HFFc6 (cell line): ENCODE measurements at regions not wholly inside any gene's neighbourhood (a gene's known extent, or its start where the extent isn't known, plus 50 kb on each side); places are given as distances from the start of the nearest gene placed in this dataset.

Experiments
- DNase-seq: peaks from one replicate; pipeline ENCODE4 v3.0.0-alpha.2; 2018
- H3K27ac Mint-ChIP-seq: 2 replicates; pipeline ENCODE4 v1.8.0; 2020; ENCODE audit warnings: mild to moderate bottlenecking, mixed read lengths
- H3K27me3 Mint-ChIP-seq: 2 replicates; pipeline ENCODE4 v1.8.0; 2021; ENCODE audit warnings: mild to moderate bottlenecking, moderate library complexity, mixed read lengths; ENCODE audit not compliant: insufficient read depth
- H3K36me3 Mint-ChIP-seq: 2 replicates; pipeline ENCODE4 v1.8.0; 2021; ENCODE audit warnings: low read depth, mixed read lengths
- H3K4me1 Mint-ChIP-seq: 2 replicates; pipeline ENCODE4 v1.8.0; 2020; ENCODE audit warnings: low read depth, mixed read lengths
- H3K4me3 Mint-ChIP-seq: 2 replicates; pipeline ENCODE4 v1.8.0; 2020; ENCODE audit warnings: mild to moderate bottlenecking, moderate library complexity, mixed read lengths
- H3K9me3 Mint-ChIP-seq: 2 replicates; pipeline ENCODE4 v1.8.0; 2020; ENCODE audit warnings: mild to moderate bottlenecking, mixed read lengths
- CTCF ChIP-seq: fragments of 200-600 bp; sonication (generic); IDR thresholded peaks from 2 replicates; pipeline ENCODE4 v1.5.0; 2021; ENCODE audit warnings: antibody characterized with exemption, mild to moderate bottlenecking

- Mint-ChIP-seq H3K4me3 (no peak overlapping the region), H3K27ac (no peak overlapping the region), H3K36me3 (peaks cover 5% of the 10 kb centered on the region; the same call in 1 of the 2 replicates), H3K27me3 (peaks cover 3% of the 10 kb centered on the region), H3K9me3 (peaks cover 16% of the 10 kb centered on the region), H3K4me1 (peaks cover 25% of the 10 kb centered on the region; the same call in 1 of the 2 replicates)
- no peak for TF ChIP-seq CTCF
- DNase-seq = no peak
Observed at GRCh38 chr10:124158592-124158991, 65.2 kb upstream of the CHST15 start.

GRCh38 chr10:124157271-124157681, 63.9 kb upstream of the CHST15 start:
- Mint-ChIP-seq H3K27ac (no peak overlapping the region; the same call in 1 of the 2 replicates), H3K4me3 (no peak overlapping the region)
- DNase-seq = peak; percentile 36

DNA sequence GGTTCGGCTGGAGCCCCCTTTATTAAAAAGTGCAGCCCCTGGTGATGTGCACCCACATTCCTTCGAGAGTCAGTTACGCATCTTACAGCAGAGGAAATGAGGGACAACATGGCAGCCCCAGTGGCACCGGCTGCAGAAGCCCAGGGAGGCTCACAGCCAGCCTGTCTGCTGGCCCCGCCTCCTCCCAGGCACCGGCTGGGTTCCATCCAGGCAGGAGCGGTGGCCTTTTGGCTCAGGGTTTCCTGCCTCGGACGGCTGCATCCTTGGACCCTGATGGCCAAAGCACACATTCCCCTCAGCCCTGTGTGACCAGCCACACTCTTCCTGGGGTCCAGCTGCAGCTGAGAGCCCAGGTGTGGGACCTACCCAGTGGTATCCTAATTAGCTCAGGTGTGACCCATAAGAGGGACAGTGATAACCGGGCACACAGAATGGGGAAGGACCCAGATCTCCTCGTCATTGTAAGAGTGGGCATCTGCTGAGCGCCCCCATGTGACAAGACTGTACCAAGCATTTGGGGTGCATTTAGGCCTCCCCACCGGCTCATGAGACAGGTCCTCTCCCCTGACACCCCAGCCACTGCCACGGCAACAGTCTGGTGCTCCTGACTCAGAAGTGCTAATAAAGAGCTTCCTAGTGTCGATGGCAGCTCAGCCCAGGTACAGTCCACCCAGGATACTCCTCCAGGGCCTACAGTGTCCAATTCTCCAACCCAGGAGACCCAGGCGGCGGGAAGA, 63.3 kb upstream of the CHST15 start:
- Mint-ChIP-seq H3K27me3 (peaks cover 3% of the 10 kb centered on the region), H3K36me3 (peaks cover 5% of the 10 kb centered on the region; the same call in 1 of the 2 replicates), H3K4me3 (no peak overlapping the region), H3K4me1 (peaks cover 25% of the 10 kb centered on the region; the same call in 1 of the 2 replicates), H3K9me3 (peaks cover 16% of the 10 kb centered on the region), H3K27ac (no peak overlapping the region; the same call in 1 of the 2 replicates)
- DNase-seq = no peak
- TF ChIP-seq CTCF = peak; percentile 27; the same call in 1 of the 2 replicates

More at GRCh38 chr10:124157271-124157681, 63.9 kb upstream of the CHST15 start:
- peaks cover 3% of the 10 kb centered on the region for H3K27me3 Mint-ChIP-seq
- peaks cover 16% of the 10 kb centered on the region for H3K9me3 Mint-ChIP-seq
- H3K4me1 Mint-ChIP-seq = peaks cover 25% of the 10 kb centered on the region; the same call in 1 of the 2 replicates
- peaks cover 5% of the 10 kb centered on the region; the same call in 1 of the 2 replicates for H3K36me3 Mint-ChIP-seq
- TF ChIP-seq CTCF = peak; percentile 4; the same call in 1 of the 2 replicates

DNA sequence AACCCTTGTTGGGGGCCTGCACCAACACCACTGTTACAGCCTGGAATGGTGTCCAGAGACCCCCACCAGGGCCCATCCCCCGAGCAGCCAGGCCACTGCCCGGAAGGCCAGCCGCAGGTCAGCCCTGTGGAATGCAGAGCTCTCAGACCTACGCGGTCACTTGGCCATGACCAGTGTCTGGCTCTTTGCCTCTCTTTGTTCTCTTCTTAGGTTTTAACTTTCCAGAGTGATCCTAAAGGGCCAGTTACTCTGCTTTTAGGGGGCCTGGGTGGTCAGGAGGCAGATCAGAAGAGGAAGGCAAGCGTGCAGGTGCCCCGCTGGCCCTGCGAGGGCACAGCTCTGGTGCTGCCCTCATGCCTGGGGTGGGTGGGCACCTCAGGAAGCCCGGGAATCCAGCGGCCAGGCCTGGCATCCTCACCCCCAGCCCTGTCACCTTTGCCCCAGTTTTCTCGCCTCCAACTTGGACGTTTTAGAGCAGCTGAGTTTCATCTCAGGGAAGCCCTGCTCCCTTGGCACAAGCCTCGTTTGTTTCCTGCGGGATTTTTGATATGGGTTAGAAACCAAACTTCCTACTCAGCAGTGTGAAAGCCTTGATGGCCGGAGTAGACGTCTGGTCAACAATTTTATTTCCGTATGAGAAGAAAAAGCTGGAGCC, 62.5 kb upstream of the CHST15 start:
- H3K4me1 Mint-ChIP-seq = peaks cover 25% of the 10 kb centered on the region; the same call in 1 of the 2 replicates
- peaks cover 5% of the 10 kb centered on the region; the same call in 1 of the 2 replicates for H3K36me3 Mint-ChIP-seq
- no peaks in the 10 kb centered on the region; the same call in none of the 2 replicates for H3K27me3 Mint-ChIP-seq
- peaks cover 16% of the 10 kb centered on the region for H3K9me3 Mint-ChIP-seq
- peak overlapping the region; percentile 54; the same call in 1 of the 2 replicates for H3K4me3 Mint-ChIP-seq
- DNase-seq = no peak
- no peak for TF ChIP-seq CTCF
- no peak overlapping the region; the same call in 1 of the 2 replicates for H3K27ac Mint-ChIP-seq

GRCh38 chr10:124153023-124153826, 59.8 kb upstream of the CHST15 start:
- Mint-ChIP-seq H3K4me3 (no peak overlapping the region), H3K36me3 (peaks cover 5% of the 10 kb centered on the region; the same call in 1 of the 2 replicates), H3K27me3 (no peaks in the 10 kb centered on the region), H3K4me1 (peaks cover 25% of the 10 kb centered on the region; the same call in 1 of the 2 replicates), H3K9me3 (peaks cover 16% of the 10 kb centered on the region), H3K27ac (no peak overlapping the region)
- DNase-seq = peak; percentile 82
- TF ChIP-seq CTCF = no peak
